GM20000 (cell line): ENCODE measurements at regions not wholly inside any gene's neighbourhood (a gene's known extent, or its start where the extent isn't known, plus 50 kb on each side); places are given as distances from the start of the nearest gene placed in this dataset.

ENCODE experiments used
- DNase-seq: peaks from one replicate; pipeline ENCODE4 v3.0.0; 2012; ENCODE audit warnings: low spot score
- CTCF ChIP-seq: IDR thresholded peaks from 2 replicates; pipeline ENCODE4 v1.5.1; 2012; ENCODE audit warnings: mild to moderate bottlenecking, control low read depth; ENCODE audit errors: extremely low read depth, missing control alignments

GRCh38 chr4:111695677-111696076 is 449.6 kb upstream of the FAM241A start:
- TF ChIP-seq CTCF: no peak
- no peak for DNase-seq

- no peak for TF ChIP-seq CTCF
- DNase-seq: no peak
Measured at GRCh38 chr4:111696505-111696904, 448.7 kb upstream of the FAM241A start.

- no peak for DNase-seq
- TF ChIP-seq CTCF: no peak
Measured at GRCh38 chr4:111697176-111697942, 447.9 kb upstream of the FAM241A start.

GRCh38 chr4:111698361-111698760 is 446.9 kb upstream of the FAM241A start:
- TF ChIP-seq CTCF: no peak
- DNase-seq: no peak

GRCh38 chr4:111699165-111699564 is 446.1 kb upstream of the FAM241A start:
- TF ChIP-seq CTCF: no peak
- DNase-seq: no peak

- no peak for TF ChIP-seq CTCF
- no peak for DNase-seq
Measured at GRCh38 chr4:111701102-111701501, 444.2 kb upstream of the FAM241A start.

- no peak for TF ChIP-seq CTCF
- no peak for DNase-seq
Measured at GRCh38 chr4:111707491-111707890, 437.8 kb upstream of the FAM241A start.
